ENCODE measurements at regions not wholly inside any gene's neighbourhood (a gene's known extent, or its start where the extent isn't known, plus 50 kb on each side); places are given as distances from the start of the nearest gene placed in this dataset.

GRCh38 chr2:142561656-142562055, 315.8 kb upstream of the KYNU start:
- no peaks in the 10 kb centered on the region for H3K9me2 ChIP-seq
- ChIA-PET POLR2A (no interaction called here), CTCF (no interaction called here)
- WGBS (ENCODE audit: low lambda C conversion rate), result 26% methylated on average over 3 of the region's 6 CpGs
- H3K4me1 ChIP-seq (ENCODE audit: control insufficient read depth in 1 of 2, insufficient read depth in 2 of 2, low read depth in 1 of 2, low read length in 1 of 2), result peaks cover 0 to 6% of the 10 kb centered on the region in 2 experiments; a peak in 2 of 4 replicates
- no peaks in the 10 kb centered on the region for H3F3A ChIP-seq (replicated peaks; ENCODE audit: insufficient read depth)
- no peaks in the 10 kb centered on the region for H3K9me3 ChIP-seq
- no peaks in the 10 kb centered on the region for H4K20me1 ChIP-seq (ENCODE audit: insufficient read depth)
- no peak overlapping the region for H2AFZ ChIP-seq (ENCODE audit: low read depth)
- H3K4me3 ChIP-seq (ENCODE audit: low read depth in 2 of 2, low read length in 1 of 2), result no peak overlapping the region
- TF ChIP-seq, protein P1, sequence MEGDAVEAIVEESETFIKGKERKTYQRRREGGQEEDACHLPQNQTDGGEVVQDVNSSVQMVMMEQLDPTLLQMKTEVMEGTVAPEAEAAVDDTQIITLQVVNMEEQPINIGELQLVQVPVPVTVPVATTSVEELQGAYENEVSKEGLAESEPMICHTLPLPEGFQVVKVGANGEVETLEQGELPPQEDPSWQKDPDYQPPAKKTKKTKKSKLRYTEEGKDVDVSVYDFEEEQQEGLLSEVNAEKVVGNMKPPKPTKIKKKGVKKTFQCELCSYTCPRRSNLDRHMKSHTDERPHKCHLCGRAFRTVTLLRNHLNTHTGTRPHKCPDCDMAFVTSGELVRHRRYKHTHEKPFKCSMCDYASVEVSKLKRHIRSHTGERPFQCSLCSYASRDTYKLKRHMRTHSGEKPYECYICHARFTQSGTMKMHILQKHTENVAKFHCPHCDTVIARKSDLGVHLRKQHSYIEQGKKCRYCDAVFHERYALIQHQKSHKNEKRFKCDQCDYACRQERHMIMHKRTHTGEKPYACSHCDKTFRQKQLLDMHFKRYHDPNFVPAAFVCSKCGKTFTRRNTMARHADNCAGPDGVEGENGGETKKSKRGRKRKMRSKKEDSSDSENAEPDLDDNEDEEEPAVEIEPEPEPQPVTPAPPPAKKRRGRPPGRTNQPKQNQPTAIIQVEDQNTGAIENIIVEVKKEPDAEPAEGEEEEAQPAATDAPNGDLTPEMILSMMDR (IDR thresholded peaks at IDR 0.05), result no peak
- no peak for TF ChIP-seq FOXM1 (IDR thresholded peaks at IDR 0.05; ENCODE audit: low read depth)
- no peak for TF ChIP-seq NFIC (IDR thresholded peaks at IDR 0.05; ENCODE audit: borderline replicate concordance)
- TF ChIP-seq EP300 (IDR thresholded peaks at IDR 0.05; ENCODE audit: borderline replicate concordance in 1 of 2, low read depth in 1 of 2, low read length in 1 of 2), result no peak
- TF ChIP-seq GABPA (IDR thresholded peaks at IDR 0.05; ENCODE audit: low read depth), result no peak
- no peaks in the 10 kb centered on the region for H3K27me3 ChIP-seq (ENCODE audit: insufficient read depth)
- no peak overlapping the region for H3K9ac ChIP-seq
- H3K27ac ChIP-seq (ENCODE audit: low read depth in 2 of 2, low read length in 1 of 2), result no peak overlapping the region
- H3K79me2 ChIP-seq (ENCODE audit: insufficient read depth), result no peaks in the 10 kb centered on the region
- no peak for DNase-seq
- no peaks in the 10 kb centered on the region for H3K36me3 ChIP-seq (replicated peaks in 1 of 2; ENCODE audit: control insufficient read depth in 1 of 2, insufficient read depth in 2 of 2, low read length in 1 of 2)
- no peak overlapping the region for H3K4me2 ChIP-seq

DNA sequence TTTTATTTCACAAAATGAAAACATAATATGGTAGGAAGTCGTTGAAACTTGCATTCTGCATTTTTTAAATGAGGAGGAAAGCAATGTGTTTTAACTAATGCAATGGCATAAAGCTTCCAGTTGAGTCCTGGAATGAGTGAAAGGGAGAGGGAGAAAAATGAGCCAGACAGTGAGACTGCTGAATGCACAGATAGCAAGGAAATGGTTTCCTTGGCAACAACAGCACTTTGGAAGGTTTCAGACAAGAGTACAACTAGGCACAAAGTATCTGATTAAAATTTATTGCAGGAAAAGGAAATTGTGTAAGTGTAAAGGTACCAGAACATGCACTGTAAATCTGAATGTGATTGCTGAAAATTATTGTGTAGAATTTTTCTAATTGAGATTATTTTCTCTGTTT, 320.1 kb upstream of the KYNU start:
- CTCF ChIA-PET, result no interaction called here
- TF ChIP-seq EZH2phosphoT487 (IDR thresholded peaks at IDR 0.05; ENCODE audit: borderline replicate concordance, low read depth) (no peak), EP300 (IDR thresholded peaks at IDR 0.05; ENCODE audit: borderline replicate concordance in 1 of 2, low read depth in 1 of 2, low read length in 1 of 2) (no peak), FOXM1 (IDR thresholded peaks at IDR 0.05; ENCODE audit: low read depth) (no peak), CHD2 (IDR thresholded peaks at IDR 0.05; ENCODE audit: low read length, partially characterized antibody) (no peak), SMC3 (IDR thresholded peaks at IDR 0.05; ENCODE audit: low read depth, low read length) (no peak), JUND (IDR thresholded peaks at IDR 0.05) (no peak), GABPA (IDR thresholded peaks at IDR 0.05; ENCODE audit: low read depth) (no peak), MAX (IDR thresholded peaks at IDR 0.05; ENCODE audit: low read depth) (no peak), RFX5 (IDR thresholded peaks at IDR 0.05; ENCODE audit: low read length) (no peak)
- TF ChIP-seq, protein P2, sequence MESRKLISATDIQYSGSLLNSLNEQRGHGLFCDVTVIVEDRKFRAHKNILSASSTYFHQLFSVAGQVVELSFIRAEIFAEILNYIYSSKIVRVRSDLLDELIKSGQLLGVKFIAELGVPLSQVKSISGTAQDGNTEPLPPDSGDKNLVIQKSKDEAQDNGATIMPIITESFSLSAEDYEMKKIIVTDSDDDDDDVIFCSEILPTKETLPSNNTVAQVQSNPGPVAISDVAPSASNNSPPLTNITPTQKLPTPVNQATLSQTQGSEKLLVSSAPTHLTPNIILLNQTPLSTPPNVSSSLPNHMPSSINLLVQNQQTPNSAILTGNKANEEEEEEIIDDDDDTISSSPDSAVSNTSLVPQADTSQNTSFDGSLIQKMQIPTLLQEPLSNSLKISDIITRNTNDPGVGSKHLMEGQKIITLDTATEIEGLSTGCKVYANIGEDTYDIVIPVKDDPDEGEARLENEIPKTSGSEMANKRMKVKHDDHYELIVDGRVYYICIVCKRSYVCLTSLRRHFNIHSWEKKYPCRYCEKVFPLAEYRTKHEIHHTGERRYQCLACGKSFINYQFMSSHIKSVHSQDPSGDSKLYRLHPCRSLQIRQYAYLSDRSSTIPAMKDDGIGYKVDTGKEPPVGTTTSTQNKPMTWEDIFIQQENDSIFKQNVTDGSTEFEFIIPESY (IDR thresholded peaks at IDR 0.05; ENCODE audit: borderline replicate concordance, low read depth), result no peak
- TF ChIP-seq, protein P3, sequence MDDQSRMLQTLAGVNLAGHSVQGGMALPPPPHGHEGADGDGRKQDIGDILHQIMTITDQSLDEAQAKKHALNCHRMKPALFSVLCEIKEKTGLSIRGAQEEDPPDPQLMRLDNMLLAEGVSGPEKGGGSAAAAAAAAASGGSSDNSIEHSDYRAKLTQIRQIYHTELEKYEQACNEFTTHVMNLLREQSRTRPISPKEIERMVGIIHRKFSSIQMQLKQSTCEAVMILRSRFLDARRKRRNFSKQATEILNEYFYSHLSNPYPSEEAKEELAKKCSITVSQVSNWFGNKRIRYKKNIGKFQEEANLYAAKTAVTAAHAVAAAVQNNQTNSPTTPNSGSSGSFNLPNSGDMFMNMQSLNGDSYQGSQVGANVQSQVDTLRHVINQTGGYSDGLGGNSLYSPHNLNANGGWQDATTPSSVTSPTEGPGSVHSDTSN (IDR thresholded peaks at IDR 0.05), result no peak
- TF ChIP-seq, protein P4, sequence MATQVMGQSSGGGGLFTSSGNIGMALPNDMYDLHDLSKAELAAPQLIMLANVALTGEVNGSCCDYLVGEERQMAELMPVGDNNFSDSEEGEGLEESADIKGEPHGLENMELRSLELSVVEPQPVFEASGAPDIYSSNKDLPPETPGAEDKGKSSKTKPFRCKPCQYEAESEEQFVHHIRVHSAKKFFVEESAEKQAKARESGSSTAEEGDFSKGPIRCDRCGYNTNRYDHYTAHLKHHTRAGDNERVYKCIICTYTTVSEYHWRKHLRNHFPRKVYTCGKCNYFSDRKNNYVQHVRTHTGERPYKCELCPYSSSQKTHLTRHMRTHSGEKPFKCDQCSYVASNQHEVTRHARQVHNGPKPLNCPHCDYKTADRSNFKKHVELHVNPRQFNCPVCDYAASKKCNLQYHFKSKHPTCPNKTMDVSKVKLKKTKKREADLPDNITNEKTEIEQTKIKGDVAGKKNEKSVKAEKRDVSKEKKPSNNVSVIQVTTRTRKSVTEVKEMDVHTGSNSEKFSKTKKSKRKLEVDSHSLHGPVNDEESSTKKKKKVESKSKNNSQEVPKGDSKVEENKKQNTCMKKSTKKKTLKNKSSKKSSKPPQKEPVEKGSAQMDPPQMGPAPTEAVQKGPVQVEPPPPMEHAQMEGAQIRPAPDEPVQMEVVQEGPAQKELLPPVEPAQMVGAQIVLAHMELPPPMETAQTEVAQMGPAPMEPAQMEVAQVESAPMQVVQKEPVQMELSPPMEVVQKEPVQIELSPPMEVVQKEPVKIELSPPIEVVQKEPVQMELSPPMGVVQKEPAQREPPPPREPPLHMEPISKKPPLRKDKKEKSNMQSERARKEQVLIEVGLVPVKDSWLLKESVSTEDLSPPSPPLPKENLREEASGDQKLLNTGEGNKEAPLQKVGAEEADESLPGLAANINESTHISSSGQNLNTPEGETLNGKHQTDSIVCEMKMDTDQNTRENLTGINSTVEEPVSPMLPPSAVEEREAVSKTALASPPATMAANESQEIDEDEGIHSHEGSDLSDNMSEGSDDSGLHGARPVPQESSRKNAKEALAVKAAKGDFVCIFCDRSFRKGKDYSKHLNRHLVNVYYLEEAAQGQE (IDR thresholded peaks at IDR 0.05; ENCODE audit: low read depth, low read length), result no peak
- TF ChIP-seq, protein P5, sequence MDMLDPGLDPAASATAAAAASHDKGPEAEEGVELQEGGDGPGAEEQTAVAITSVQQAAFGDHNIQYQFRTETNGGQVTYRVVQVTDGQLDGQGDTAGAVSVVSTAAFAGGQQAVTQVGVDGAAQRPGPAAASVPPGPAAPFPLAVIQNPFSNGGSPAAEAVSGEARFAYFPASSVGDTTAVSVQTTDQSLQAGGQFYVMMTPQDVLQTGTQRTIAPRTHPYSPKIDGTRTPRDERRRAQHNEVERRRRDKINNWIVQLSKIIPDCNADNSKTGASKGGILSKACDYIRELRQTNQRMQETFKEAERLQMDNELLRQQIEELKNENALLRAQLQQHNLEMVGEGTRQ (IDR thresholded peaks at IDR 0.05; ENCODE audit: borderline replicate concordance, low read depth, low read length), result no peak
- H4K20me1 ChIP-seq (ENCODE audit: insufficient read depth), result no peaks in the 10 kb centered on the region

More for the DNA sequence above, 320.1 kb upstream of the KYNU start:
- H3K27ac ChIP-seq (ENCODE audit: low read depth in 2 of 2, low read length in 1 of 2), result no peak overlapping the region
- H3K4me3 ChIP-seq (ENCODE audit: low read depth in 2 of 2, low read length in 1 of 2), result no peak overlapping the region
- H3K9me3 ChIP-seq, result no peaks in the 10 kb centered on the region
- no peaks in the 10 kb centered on the region for H3K36me3 ChIP-seq (replicated peaks in 1 of 2; ENCODE audit: control insufficient read depth in 1 of 2, insufficient read depth in 2 of 2, low read length in 1 of 2)
- no peaks in the 10 kb centered on the region for H3K9me2 ChIP-seq
- POLR2A ChIA-PET, result no interaction called here
- no peaks in the 10 kb centered on the region for H3F3A ChIP-seq (replicated peaks; ENCODE audit: insufficient read depth)
- peaks cover 0 to 6% of the 10 kb centered on the region in 2 experiments; a peak in 2 of 4 replicates for H3K4me1 ChIP-seq (ENCODE audit: control insufficient read depth in 1 of 2, insufficient read depth in 2 of 2, low read depth in 1 of 2, low read length in 1 of 2)
- H3K4me2 ChIP-seq, result no peak overlapping the region
- no peak overlapping the region for H3K9ac ChIP-seq
- peak; percentile 14 for DNase-seq
- no peak overlapping the region for H2AFZ ChIP-seq (ENCODE audit: low read depth)
- 2% methylated on average over 1 of the region's 1 CpG for WGBS (ENCODE audit: low lambda C conversion rate)
- no peaks in the 10 kb centered on the region for H3K27me3 ChIP-seq (ENCODE audit: insufficient read depth)
- no peaks in the 10 kb centered on the region for H3K79me2 ChIP-seq (ENCODE audit: insufficient read depth)
